GM23338 (cell line): ENCODE measurements at regions not wholly inside any gene's neighbourhood (a gene's known extent, or its start where the extent isn't known, plus 50 kb on each side); places are given as distances from the start of the nearest gene placed in this dataset.

Experiments
- ATAC-seq: fragments of 200-7000 bp; cut with Tn5 transposase; 3 replicates; pipeline ENCODE4 v1.9.1; 2020
- DNase-seq: peaks from one replicate; pipeline ENCODE4 v3.0.0-alpha.2; 2015; ENCODE audit warnings: low spot score
- H2AFZ ChIP-seq: fragments of 200-600 bp; sonication (generic); 2 replicates; pipeline ENCODE4 v1.8.0; 2016; ENCODE audit warnings: antibody characterized with exemption, mild to moderate bottlenecking, moderate library complexity
- H3F3A ChIP-seq: fragments of 200-600 bp; sonication (generic); replicated peaks from 2 replicates; pipeline ENCODE4 v1.8.0; 2017; ENCODE audit warnings: antibody characterized with exemption, mixed run types, low read depth
- H3K27ac ChIP-seq: fragments of 200-600 bp; sonication (generic); 2 replicates; pipeline ENCODE4 v1.6.1; 2016; ENCODE audit warnings: low read depth
- H3K27me3 ChIP-seq: fragments of 200-600 bp; sonication (generic); 2 replicates; pipeline ENCODE4 v1.8.0; 2016; ENCODE audit warnings: mild to moderate bottlenecking, mixed run types, moderate library complexity; ENCODE audit not compliant: insufficient read depth
- H3K36me3 ChIP-seq: fragments of 200-600 bp; sonication (generic); 2 replicates; pipeline ENCODE4 v1.8.0; 2016; ENCODE audit warnings: mild to moderate bottlenecking; ENCODE audit not compliant: insufficient read depth
- H3K4me1 ChIP-seq: fragments of 200-600 bp; sonication (generic); 2 replicates; pipeline ENCODE4 v1.8.0; 2016; ENCODE audit warnings: mild to moderate bottlenecking, moderate library complexity; ENCODE audit not compliant: insufficient read depth
- H3K4me2 ChIP-seq: fragments of 200-600 bp; sonication (generic); 2 replicates; pipeline ENCODE4 v1.7.1; 2017; ENCODE audit warnings: mixed run types
- H3K4me3 ChIP-seq: fragments of 200-600 bp; sonication (generic); 2 replicates; pipeline ENCODE4 v1.6.1; 2016; ENCODE audit warnings: mixed run types
- H3K79me2 ChIP-seq: fragments of 200-600 bp; sonication (generic); replicated peaks from 2 replicates; pipeline ENCODE4 v1.8.0; 2017; ENCODE audit warnings: mild to moderate bottlenecking; ENCODE audit not compliant: insufficient read depth
- H3K9me2 ChIP-seq: fragments of 200-600 bp; sonication (generic); 2 replicates; pipeline ENCODE4 v1.8.0; 2017; ENCODE audit not compliant: insufficient read depth
- H4K20me1 ChIP-seq: fragments of 200-600 bp; sonication (generic); replicated peaks from 2 replicates; pipeline ENCODE4 v1.8.0; 2017; ENCODE audit warnings: mild to moderate bottlenecking; ENCODE audit not compliant: insufficient read depth
- H3K27ac Mint-ChIP-seq: 2 replicates; pipeline ENCODE4 v1.8.0; 2020; ENCODE audit warnings: inconsistent platforms, mild to moderate bottlenecking, moderate library complexity, mixed read lengths
- H3K27me3 Mint-ChIP-seq: 3 replicates; pipeline ENCODE4 v1.8.0; 2022; ENCODE audit warnings: low read depth, mild to moderate bottlenecking, moderate library complexity, mixed read lengths, inconsistent platforms; ENCODE audit not compliant: insufficient read depth, poor library complexity
- H3K36me3 Mint-ChIP-seq: 3 replicates; pipeline ENCODE4 v1.8.0; 2021; ENCODE audit warnings: low read depth, mild to moderate bottlenecking, inconsistent platforms, moderate library complexity, mixed read lengths
- H3K4me1 Mint-ChIP-seq: 3 replicates; pipeline ENCODE4 v1.8.0; 2020; ENCODE audit warnings: mild to moderate bottlenecking, inconsistent platforms, mixed read lengths
- H3K4me3 Mint-ChIP-seq: 3 replicates; pipeline ENCODE4 v1.8.0; 2021; ENCODE audit warnings: moderate library complexity, mild to moderate bottlenecking, inconsistent platforms, mixed read lengths
- H3K9me3 Mint-ChIP-seq: 3 replicates; pipeline ENCODE4 v1.8.0; 2020; ENCODE audit warnings: moderate library complexity, mild to moderate bottlenecking, inconsistent platforms, mixed read lengths
- CREB1 ChIP-seq: fragments of 250-450 bp; sonication (Bioruptor Pico); IDR thresholded peaks from 2 replicates; pipeline ENCODE4 v1.5.0; 2020; ENCODE audit warnings: low read depth, mild to moderate bottlenecking, moderate library complexity
- CTCF ChIP-seq, 2 experiments: fragments of 200-600 bp in 1 of 2; sonication (generic) in 1 of 2; conservative IDR thresholded peaks; 2 replicates each; pipeline versions ENCODE4 v1.5.1 to v1.6.1; 2016 to 2017; ENCODE audit warnings: antibody characterized with exemption in 2 of 2, low read depth in 2 of 2, mild to moderate bottlenecking in 2 of 2, moderate library complexity in 1 of 2
- ETS1 ChIP-seq: IDR thresholded peaks from 2 replicates; pipeline ENCODE4 v1.6.1; 2016; ENCODE audit warnings: antibody characterized with exemption
- EZH2 ChIP-seq: fragments of 200-600 bp; sonication (generic); IDR thresholded peaks from one replicate; pipeline ENCODE4 v1.8.0; 2017; ENCODE audit warnings: antibody characterized with exemption, mild to moderate bottlenecking, low read depth; ENCODE audit not compliant: unreplicated experiment
- EZH2phosphoT487 ChIP-seq: fragments of 200-600 bp; sonication (generic); IDR thresholded peaks from one replicate; pipeline ENCODE4 v1.8.1; 2018; ENCODE audit warnings: antibody characterized with exemption; ENCODE audit not compliant: unreplicated experiment
- JUNB ChIP-seq: IDR thresholded peaks from one replicate; pipeline ENCODE4 v1.6.1; 2016; ENCODE audit warnings: antibody characterized with exemption; ENCODE audit not compliant: unreplicated experiment
- NANOG ChIP-seq: IDR thresholded peaks from 2 replicates; pipeline ENCODE4 v1.6.1; 2016; ENCODE audit warnings: antibody characterized with exemption, borderline replicate concordance
- POLR2AphosphoS5 ChIP-seq: IDR thresholded peaks from 2 replicates; pipeline ENCODE4 v1.6.1; 2016; ENCODE audit warnings: antibody characterized with exemption, low read depth
- REST ChIP-seq: IDR thresholded peaks from one replicate; pipeline ENCODE4 v1.6.1; 2018; ENCODE audit warnings: antibody characterized with exemption; ENCODE audit not compliant: unreplicated experiment
- STAT1 ChIP-seq: IDR thresholded peaks from one replicate; pipeline ENCODE4 v1.6.1; 2016; ENCODE audit warnings: antibody characterized with exemption; ENCODE audit not compliant: unreplicated experiment
- ZNF114 ChIP-seq: fragments of 250-450 bp; sonication (Bioruptor Pico); IDR thresholded peaks from 2 replicates; pipeline ENCODE4 v1.5.0; 2020; ENCODE audit warnings: mild to moderate bottlenecking, moderate library complexity
- ZNF331 ChIP-seq: fragments of 250-450 bp; sonication (Bioruptor Pico); IDR thresholded peaks from 2 replicates; pipeline ENCODE4 v1.5.0; 2020; ENCODE audit warnings: low read depth, mild to moderate bottlenecking, moderate library complexity

- TF ChIP-seq ETS1 (no peak), ZNF114 (CRISPR knock-in tag) (no peak), CTCF (conservative IDR thresholded peaks at IDR 0.05; ENCODE audit: low read depth in 2 of 2) (no peak), CREB1 (no peak)
These were observed 296.5 kb upstream of the SLC35B3 start (continued) for GRCh38 chr6:8731874-8732273.

- Mint-ChIP-seq H3K9me3 (no peaks in the 10 kb centered on the region), H3K36me3 (no peaks in the 10 kb centered on the region), H3K27ac (no peak overlapping the region), H3K27me3 (no peaks in the 10 kb centered on the region), H3K4me3 (no peak overlapping the region), H3K4me1 (peaks cover 2% of the 10 kb centered on the region; the same call in 2 of the 3 replicates)
- Histone ChIP-seq H3F3A (no peaks in the 10 kb centered on the region), H4K20me1 (no peaks in the 10 kb centered on the region), H3K36me3 (no peaks in the 10 kb centered on the region), H3K4me3 (no peak overlapping the region), H3K9me2 (no peaks in the 10 kb centered on the region), H3K79me2 (no peaks in the 10 kb centered on the region), H3K27me3 (no peaks in the 10 kb centered on the region), H3K27ac (no peak overlapping the region), H3K4me1 (no peaks in the 10 kb centered on the region; the same call in 1 of the 2 replicates), H2AFZ (no peak overlapping the region), H3K4me2 (no peak overlapping the region)
- ATAC-seq (no peak), DNase-seq (no peak)
- TF ChIP-seq CREB1 (no peak), EZH2phosphoT487 (no peak), ZNF114 (CRISPR knock-in tag) (no peak), STAT1 (no peak), EZH2 (no peak), CTCF (conservative IDR thresholded peaks at IDR 0.05; ENCODE audit: low read depth in 2 of 2) (no peak), ETS1 (no peak), POLR2AphosphoS5 (no peak), NANOG (no peak), JUNB (no peak), ZNF331 (no peak), REST (no peak)
These were observed 275.5 kb upstream of the SLC35B3 start for GRCh38 chr6:8710668-8711431.
